Stomach (tissue), 8 donors: ENCODE measurements at regions not wholly inside any gene's neighbourhood (a gene's known extent, or its start where the extent isn't known, plus 50 kb on each side); places are given as distances from the start of the nearest gene placed in this dataset.

Experiments
- DNase-seq, 2 donors: peaks; one replicate each; pipeline versions ENCODE4 v3.0.0 to v3.0.0-alpha.2; 2013 to 2019
- H3K27ac ChIP-seq, 5 donors: fragments of 200-600 bp in 4 of 5; sonication (generic) in 4 of 5; one replicate each; pipeline ENCODE4 v1.5.1; 2013 to 2019; ENCODE audit warnings: mild to moderate bottlenecking in 1 of 5, moderate library complexity in 1 of 5
- H3K27me3 ChIP-seq, 3 donors: fragments of 200-600 bp; sonication (generic); one replicate each; pipeline ENCODE4 v1.5.1; 2017 to 2019; ENCODE audit warnings: mixed run types in 1 of 3
- H3K36me3 ChIP-seq, 4 donors: fragments of 200-600 bp; sonication (generic); 1 replicate in 3 of 4; 2 replicates in 1 of 4; pipeline ENCODE4 v1.5.1; 2016 to 2019
- H3K4me1 ChIP-seq, 4 donors: fragments of 200-600 bp; sonication (generic); one replicate each; pipeline ENCODE4 v1.5.1; 2016 to 2019
- H3K4me3 ChIP-seq, 4 donors: fragments of 200-600 bp; sonication (generic) in 3 of 4; one replicate each; pipeline ENCODE4 v1.5.1; 2016 to 2019; ENCODE audit warnings: mild to moderate bottlenecking in 1 of 4
- H3K9me3 ChIP-seq, 4 donors: fragments of 200-600 bp; sonication (generic); one replicate each; pipeline ENCODE4 v1.5.1; 2016 to 2019
- CTCF ChIP-seq, 7 experiments: fragments of 450-650 bp in 4 of 7; fragments of 200-600 bp in 3 of 7; sonication (generic) in 3 of 7; IDR thresholded peaks; one replicate each; pipeline ENCODE4 v1.5.1; 2016 to 2019; ENCODE audit warnings: antibody characterized with exemption in 7 of 7, control low read depth in 2 of 7, mild to moderate bottlenecking in 1 of 7
- EP300 ChIP-seq: sonication (generic); formaldehyde crosslinking; IDR thresholded peaks from one replicate; pipeline ENCODE4 v1.6.1; 2017; ENCODE audit warnings: antibody characterized with exemption
- POLR2A ChIP-seq, 4 donors: fragments of 450-650 bp; IDR thresholded peaks; one replicate each; pipeline ENCODE4 v1.6.1; 2016; ENCODE audit warnings: antibody characterized with exemption in 4 of 4, control low read depth in 2 of 4, mild to moderate bottlenecking in 1 of 4, moderate library complexity in 1 of 4
- POLR2AphosphoS5 ChIP-seq, 3 donors: sonication (generic); formaldehyde crosslinking; IDR thresholded peaks; one replicate each; pipeline ENCODE4 v1.6.1; 2016; ENCODE audit warnings: antibody characterized with exemption in 3 of 3
- WGBS, 5 donors: extraction: QIAGEN DNeasy Blood & Tissue Kit in 3 of 5; methylation state at CpG; one replicate each; pipeline versions ENCODE4 v1.1.5 to v1.1.7; 2013 to 2018; 5-methylcytosine and 5-hydroxymethylcytosine counted together
- intact Hi-C: fragments of 100-400 bp; cut with DNase I; formaldehyde crosslinking; loops from one replicate; pipeline ENCODE4 v1.15.1; 2023; ENCODE audit warnings: low total_unique reads
- donor health status: healthy with polysubstance abuse.
- donor health status: Bipolar disorder and iron deficiency.
- donor health status: healthy.

GRCh38 chr18:38077229-38077628, 511.6 kb upstream of the CELF4 start:
- Histone ChIP-seq H3K9me3 (peaks cover 0 to 13% (median 0%) of the 10 kb centered on the region in 4 donors), H3K27ac (no peak overlapping the region), H3K36me3 (no peaks in the 10 kb centered on the region), H3K27me3 (no peaks in the 10 kb centered on the region), H3K4me3 (no peak overlapping the region), H3K4me1 (no peaks in the 10 kb centered on the region)
- TF ChIP-seq CTCF (IDR thresholded peaks at IDR 0.05) (no peak), POLR2AphosphoS5 (IDR thresholded peaks at IDR 0.05) (no peak), EP300 (no peak), POLR2A (IDR thresholded peaks at IDR 0.05) (no peak)
- 33 to 44% (median 39%) methylated on average over 4 of the region's 4 CpGs for WGBS, 5 donors
- peak in 1 of 2 donors; percentile 11 for DNase-seq
- intact Hi-C loops = no loop called here

GRCh38 chr18:38076346-38077070, 510.9 kb upstream of the CELF4 start:
- no peak overlapping the region for H3K27ac ChIP-seq
- H3K4me3 ChIP-seq = no peak overlapping the region
- no peak for TF ChIP-seq POLR2AphosphoS5 (IDR thresholded peaks at IDR 0.05)
- TF ChIP-seq CTCF (IDR thresholded peaks at IDR 0.05) = no peak
- no peak for TF ChIP-seq POLR2A (IDR thresholded peaks at IDR 0.05)
- no peak for TF ChIP-seq EP300
- intact Hi-C loops = no loop called here
- no peaks in the 10 kb centered on the region for H3K27me3 ChIP-seq
- H3K4me1 ChIP-seq = no peaks in the 10 kb centered on the region
- H3K36me3 ChIP-seq = no peaks in the 10 kb centered on the region
- H3K9me3 ChIP-seq = peaks cover 0 to 13% (median 0%) of the 10 kb centered on the region in 4 donors
- no peak for DNase-seq
- 59 to 70% (median 64%) methylated on average over 5 of the region's 5 CpGs for WGBS, 5 donors

GRCh38 chr18:38074298-38074876, 508.8 kb upstream of the CELF4 start:
- Histone ChIP-seq H3K4me1 (no peaks in the 10 kb centered on the region), H3K9me3 (peaks cover 0 to 13% (median 4%) of the 10 kb centered on the region in 4 donors), H3K27me3 (no peaks in the 10 kb centered on the region), H3K27ac (no peak overlapping the region), H3K36me3 (no peaks in the 10 kb centered on the region), H3K4me3 (no peak overlapping the region)
- intact Hi-C loops = no loop called here
- 52 to 76% (median 62%) methylated on average over 3 of the region's 3 CpGs for WGBS, 5 donors
- DNase-seq = no peak
- TF ChIP-seq EP300 (no peak), POLR2A (IDR thresholded peaks at IDR 0.05) (no peak), CTCF (IDR thresholded peaks at IDR 0.05) (no peak), POLR2AphosphoS5 (IDR thresholded peaks at IDR 0.05) (no peak)

- H3K9me3 ChIP-seq = peaks cover 0 to 10% (median 3%) of the 10 kb centered on the region in 4 donors
- intact Hi-C loops = no loop called here
- WGBS, 5 donors = 63 to 85% (median 79%) methylated on average over 2 of the region's 2 CpGs
- no peak overlapping the region for H3K4me3 ChIP-seq
- DNase-seq = no peak
- H3K36me3 ChIP-seq = no peaks in the 10 kb centered on the region
- no peaks in the 10 kb centered on the region for H3K27me3 ChIP-seq
- TF ChIP-seq EP300 (no peak), POLR2AphosphoS5 (IDR thresholded peaks at IDR 0.05) (no peak), CTCF (IDR thresholded peaks at IDR 0.05) (no peak), POLR2A (IDR thresholded peaks at IDR 0.05) (no peak)
- H3K4me1 ChIP-seq = no peaks in the 10 kb centered on the region
- H3K27ac ChIP-seq = no peak overlapping the region
Observed at GRCh38 chr18:38067821-38068220, 502.2 kb upstream of the CELF4 start.
